ENCODE measurements at regions not wholly inside any gene's neighbourhood (a gene's known extent, or its start where the extent isn't known, plus 50 kb on each side); places are given as distances from the start of the nearest gene placed in this dataset.

GRCh38 chr5:28685794-28686193, 1647.4 kb upstream of the CDH9 start:
- ATAC-seq (no peak), DNase-seq (no peak)
- no peaks in the 10 kb centered on the region for H3K27me3 ChIP-seq (ENCODE audit: control insufficient read depth, insufficient read depth, low read length)
- Mint-ChIP-seq H3K9me3 (peaks cover 6 to 8% of the 10 kb centered on the region in 2 donors), H3K4me1 (no peaks in the 10 kb centered on the region), H3K4me3 (no peak overlapping the region), H3K27ac (no peak overlapping the region), H3K27me3 (ENCODE audit: low read depth in 2 of 2) (no peaks in the 10 kb centered on the region), H3K36me3 (peaks cover 7% of the 10 kb centered on the region)
- no peaks in the 10 kb centered on the region for H3K36me3 ChIP-seq (ENCODE audit: control insufficient read depth, insufficient read depth, low read length)
- intact Hi-C loops (cut with micrococcal nuclease): no loop called here
- H3K9me3 ChIP-seq (ENCODE audit: control insufficient read depth, insufficient read depth, low read length): peaks cover 4% of the 10 kb centered on the region
- H3K27ac ChIP-seq (ENCODE audit: low read length): no peak overlapping the region
- TF ChIP-seq, protein P1, sequence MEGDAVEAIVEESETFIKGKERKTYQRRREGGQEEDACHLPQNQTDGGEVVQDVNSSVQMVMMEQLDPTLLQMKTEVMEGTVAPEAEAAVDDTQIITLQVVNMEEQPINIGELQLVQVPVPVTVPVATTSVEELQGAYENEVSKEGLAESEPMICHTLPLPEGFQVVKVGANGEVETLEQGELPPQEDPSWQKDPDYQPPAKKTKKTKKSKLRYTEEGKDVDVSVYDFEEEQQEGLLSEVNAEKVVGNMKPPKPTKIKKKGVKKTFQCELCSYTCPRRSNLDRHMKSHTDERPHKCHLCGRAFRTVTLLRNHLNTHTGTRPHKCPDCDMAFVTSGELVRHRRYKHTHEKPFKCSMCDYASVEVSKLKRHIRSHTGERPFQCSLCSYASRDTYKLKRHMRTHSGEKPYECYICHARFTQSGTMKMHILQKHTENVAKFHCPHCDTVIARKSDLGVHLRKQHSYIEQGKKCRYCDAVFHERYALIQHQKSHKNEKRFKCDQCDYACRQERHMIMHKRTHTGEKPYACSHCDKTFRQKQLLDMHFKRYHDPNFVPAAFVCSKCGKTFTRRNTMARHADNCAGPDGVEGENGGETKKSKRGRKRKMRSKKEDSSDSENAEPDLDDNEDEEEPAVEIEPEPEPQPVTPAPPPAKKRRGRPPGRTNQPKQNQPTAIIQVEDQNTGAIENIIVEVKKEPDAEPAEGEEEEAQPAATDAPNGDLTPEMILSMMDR (IDR thresholded peaks at IDR 0.05): no peak
- H3K4me3 ChIP-seq (ENCODE audit: low read length): no peak overlapping the region
- 92% methylated on average over 2 of the region's 6 CpGs for WGBS (ENCODE audit: insufficient coverage)
- H3K4me1 ChIP-seq (ENCODE audit: control insufficient read depth, insufficient read depth, low read length): no peaks in the 10 kb centered on the region

DNA sequence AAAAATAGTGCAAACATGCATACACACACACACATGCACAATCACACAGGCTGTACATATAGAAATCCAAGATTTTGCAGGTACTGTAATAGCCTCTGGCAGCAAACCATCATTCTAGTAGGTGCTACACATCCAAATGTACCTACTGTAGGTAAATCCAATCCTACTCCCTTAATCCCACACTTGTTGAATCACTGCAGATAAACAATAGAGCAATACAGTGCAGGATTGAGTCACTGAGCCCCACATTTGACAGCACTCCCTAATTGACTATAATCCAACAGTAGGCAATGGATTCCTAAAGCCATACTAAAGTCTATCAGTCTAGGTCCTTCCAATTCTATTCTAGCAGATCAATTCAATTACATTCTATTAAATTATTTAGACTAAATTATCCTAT, 1640.5 kb upstream of the CDH9 start:
- no peaks in the 10 kb centered on the region for H3K27me3 Mint-ChIP-seq (ENCODE audit: low read depth in 2 of 2)
- H3K4me3 Mint-ChIP-seq: no peak overlapping the region
- H3K27ac Mint-ChIP-seq: no peak overlapping the region
- no peaks in the 10 kb centered on the region for H3K36me3 Mint-ChIP-seq
- Histone ChIP-seq H3K9me3 (ENCODE audit: control insufficient read depth, insufficient read depth, low read length) (no peaks in the 10 kb centered on the region), H3K4me3 (ENCODE audit: low read length) (no peak overlapping the region), H3K36me3 (ENCODE audit: control insufficient read depth, insufficient read depth, low read length) (no peaks in the 10 kb centered on the region), H3K27me3 (ENCODE audit: control insufficient read depth, insufficient read depth, low read length) (no peaks in the 10 kb centered on the region), H3K4me1 (ENCODE audit: control insufficient read depth, insufficient read depth, low read length) (no peaks in the 10 kb centered on the region), H3K27ac (ENCODE audit: low read length) (no peak overlapping the region)
- no peaks in the 10 kb centered on the region for H3K4me1 Mint-ChIP-seq
- DNase-seq (no peak), ATAC-seq (no peak)
- TF ChIP-seq, protein P1 (IDR thresholded peaks at IDR 0.05): no peak
- H3K9me3 Mint-ChIP-seq: peaks cover 0 to 6% of the 10 kb centered on the region in 2 donors
- intact Hi-C loops (cut with micrococcal nuclease): no loop called here

DNA sequence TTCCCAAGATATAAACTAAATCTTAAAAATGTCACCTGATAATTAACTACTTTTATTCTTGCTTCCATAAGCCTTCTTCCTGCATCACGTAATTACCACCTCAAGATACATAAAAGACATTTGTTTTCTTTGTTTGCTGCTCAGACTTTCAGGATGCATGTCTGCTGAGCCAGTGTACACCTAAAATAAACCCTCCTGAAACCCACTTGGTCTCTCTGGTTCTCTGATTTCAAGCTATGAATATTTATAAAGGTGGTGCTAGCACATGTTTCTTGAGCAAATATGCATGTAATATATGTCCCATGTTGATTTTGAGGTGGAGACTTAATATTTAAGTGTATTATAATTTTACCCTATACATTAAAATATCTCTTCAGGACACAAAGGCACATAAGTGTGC, 1627.7 kb upstream of the CDH9 start:
- 6% methylated on average over 1 of the region's 1 CpG for WGBS (ENCODE audit: insufficient coverage)
- Histone ChIP-seq H3K36me3 (ENCODE audit: control insufficient read depth, insufficient read depth, low read length) (no peaks in the 10 kb centered on the region), H3K9me3 (ENCODE audit: control insufficient read depth, insufficient read depth, low read length) (peaks cover 9% of the 10 kb centered on the region), H3K4me1 (ENCODE audit: control insufficient read depth, insufficient read depth, low read length) (no peaks in the 10 kb centered on the region), H3K27me3 (ENCODE audit: control insufficient read depth, insufficient read depth, low read length) (no peaks in the 10 kb centered on the region), H3K27ac (ENCODE audit: low read length) (no peak overlapping the region), H3K4me3 (ENCODE audit: low read length) (no peak overlapping the region)
- TF ChIP-seq, protein P1 (IDR thresholded peaks at IDR 0.05): no peak
- Mint-ChIP-seq H3K27ac (no peak overlapping the region), H3K4me3 (no peak overlapping the region), H3K36me3 (peaks cover 9% of the 10 kb centered on the region), H3K4me1 (no peaks in the 10 kb centered on the region), H3K27me3 (ENCODE audit: low read depth in 2 of 2) (no peaks in the 10 kb centered on the region), H3K9me3 (peaks cover 15 to 31% of the 10 kb centered on the region in 2 donors)
- ATAC-seq: no peak
- intact Hi-C loops (cut with micrococcal nuclease): no loop called here
- no peak for DNase-seq

GRCh38 chr5:28648108-28648507, 1609.7 kb upstream of the CDH9 start:
- Mint-ChIP-seq H3K4me1 (no peaks in the 10 kb centered on the region), H3K27me3 (ENCODE audit: low read depth in 2 of 2) (no peaks in the 10 kb centered on the region), H3K9me3 (peaks cover 19 to 21% of the 10 kb centered on the region in 2 donors), H3K36me3 (peaks cover 12% of the 10 kb centered on the region), H3K4me3 (no peak overlapping the region), H3K27ac (no peak overlapping the region)
- H3K27ac ChIP-seq (ENCODE audit: low read length): no peak overlapping the region
- TF ChIP-seq, protein P1 (IDR thresholded peaks at IDR 0.05): no peak
- no peaks in the 10 kb centered on the region for H3K36me3 ChIP-seq (ENCODE audit: control insufficient read depth, insufficient read depth, low read length)
- no peaks in the 10 kb centered on the region for H3K27me3 ChIP-seq (ENCODE audit: control insufficient read depth, insufficient read depth, low read length)
- intact Hi-C loops (cut with micrococcal nuclease): no loop called here
- 92% methylated on average over 1 of the region's 2 CpGs for WGBS (ENCODE audit: insufficient coverage)
- H3K4me1 ChIP-seq (ENCODE audit: control insufficient read depth, insufficient read depth, low read length): no peaks in the 10 kb centered on the region
- no peak for DNase-seq
- no peak overlapping the region for H3K4me3 ChIP-seq (ENCODE audit: low read length)
- ATAC-seq: no peak
- H3K9me3 ChIP-seq (ENCODE audit: control insufficient read depth, insufficient read depth, low read length): no peaks in the 10 kb centered on the region
